GM12878 (cell line): ENCODE measurements at regions not wholly inside any gene's neighbourhood (a gene's known extent, or its start where the extent isn't known, plus 50 kb on each side); places are given as distances from the start of the nearest gene placed in this dataset.
A peak's percentile ranks its signal among the peaks of the same experiment; 100 is the strongest.

Experiments used
- ATAC-seq: fragments of 200-7000 bp; cut with Tn5 transposase; 3 replicates; pipeline ENCODE4 v1.9.1; 2020; ENCODE audit warnings: mild to moderate bottlenecking, moderate library complexity
- BruUV-seq: library from RNA; stranded (reverse); fragments of 400-500 nt; replicated peaks from 2 replicates; lab custom pipeline; 2021; lab: Mats Ljungman, UMichigan
- CTCF ChIA-PET: fragments of 300-600 bp; sonication (Branson Sonifier 250); formaldehyde crosslinking; extraction: SDS; loops from one replicate; lab custom pipeline; 2021; ENCODE audit warnings: inconsistent platforms; lab: Yijun Ruan, JAX
- POLR2A ChIA-PET: fragments of 350-600 bp; formaldehyde crosslinking; extraction: SDS; loops from one replicate; lab custom pipeline; 2021; ENCODE audit warnings: inconsistent platforms; lab: Charles Lee
- RAD21 ChIA-PET: fragments of 300-600 bp; sonication (Branson Sonifier 250); formaldehyde crosslinking; loops from one replicate; lab custom pipeline; 2023; ENCODE audit warnings: antibody characterized with exemption; ENCODE audit not compliant: unreplicated experiment; lab: Charles Lee
- SMC1A ChIA-PET: fragments of 300-600 bp; sonication (Branson Sonifier 250); formaldehyde crosslinking; loops from one replicate; lab custom pipeline; 2023; ENCODE audit not compliant: unreplicated experiment, uncharacterized antibody; lab: Charles Lee
- DNase-seq: peaks from one replicate; pipeline ENCODE4 v3.0.0-alpha.2; 2011; ENCODE audit warnings: low read depth, low spot score
- FAIRE-seq: peaks from 3 replicates; lab custom pipeline; 2011; peaks lifted over from hg19 to GRCh38; lab: Jason Lieb, UNC
- H2AFZ ChIP-seq: 2 replicates; pipeline ENCODE4 v1.6.0; 2011; ENCODE audit warnings: low read depth, low read length, control low read depth; ENCODE audit not compliant: control insufficient read depth
- H3K27ac ChIP-seq: 2 replicates; pipeline ENCODE4 v1.5.1; 2011; ENCODE audit warnings: control low read depth; ENCODE audit not compliant: control insufficient read depth, insufficient read depth
- H3K27me3 ChIP-seq, 2 experiments: replicated peaks in 1 of 2; 2 replicates each; pipeline versions ENCODE4 v1.6.0 to v1.6.1; 2011; ENCODE audit warnings: low read length in 1 of 2; ENCODE audit not compliant: control insufficient read depth in 2 of 2, insufficient read depth in 2 of 2
- H3K36me3 ChIP-seq, 2 experiments: 2 replicates each; pipeline ENCODE4 v1.5.1; 2011; ENCODE audit warnings: low read length in 1 of 2; ENCODE audit not compliant: control insufficient read depth in 2 of 2, insufficient read depth in 2 of 2
- H3K4me1 ChIP-seq: 2 replicates; pipeline ENCODE4 v1.6.1; 2011; ENCODE audit warnings: mild to moderate bottlenecking, low read length, moderate library complexity, mixed read lengths; ENCODE audit not compliant: control insufficient read depth, insufficient read depth
- H3K4me2 ChIP-seq: 2 replicates; pipeline ENCODE4 v1.6.0; 2011; ENCODE audit warnings: control low read depth; ENCODE audit not compliant: control insufficient read depth, insufficient read depth
- H3K4me3 ChIP-seq: fragments of 200-600 bp; sonication (generic); 2 replicates; pipeline ENCODE4 v1.5.1; 2016
- H3K79me2 ChIP-seq: 2 replicates; pipeline ENCODE4 v1.6.0; 2011; ENCODE audit warnings: low read length; ENCODE audit not compliant: control insufficient read depth, insufficient read depth
- H3K9ac ChIP-seq: 2 replicates; pipeline ENCODE4 v1.8.0; 2011; ENCODE audit warnings: low read length, control low read depth, mixed read lengths; ENCODE audit not compliant: control insufficient read depth, insufficient read depth
- H3K9me3 ChIP-seq: replicated peaks from 3 replicates; pipeline ENCODE4 v1.5.1; 2011; ENCODE audit warnings: mild to moderate bottlenecking, low read length; ENCODE audit not compliant: control insufficient read depth, insufficient read depth
- H4K20me1 ChIP-seq: 2 replicates; pipeline ENCODE4 v1.6.0; 2011; ENCODE audit not compliant: control insufficient read depth, insufficient read depth
- BHLHE40 ChIP-seq, 2 experiments: fragments of 450-650 bp in 1 of 2; IDR thresholded peaks; 2 replicates each; pipeline ENCODE4 v1.6.1; 2011 to 2017; ENCODE audit warnings: low read depth in 2 of 2, borderline replicate concordance in 1 of 2, improper control_type of control experiment in 1 of 2, low read length in 1 of 2, mild to moderate bottlenecking in 1 of 2
- CHD1 ChIP-seq: IDR thresholded peaks from 2 replicates; pipeline ENCODE4 v1.6.1; 2012; ENCODE audit warnings: low read depth, low read length, improper control_type of control experiment
- FOS ChIP-seq: IDR thresholded peaks from 3 replicates; pipeline ENCODE4 v1.6.1; 2011; ENCODE audit warnings: borderline replicate concordance; ENCODE audit not compliant: insufficient read length; ENCODE audit errors: extremely low read depth
- NBN ChIP-seq: fragments of 450-650 bp; IDR thresholded peaks from 2 replicates; pipeline ENCODE4 v1.6.1; 2016
- NFYB ChIP-seq: IDR thresholded peaks from 2 replicates; pipeline ENCODE4 v1.6.1; 2011; ENCODE audit warnings: low read depth, mild to moderate bottlenecking, low read length, improper control_type of control experiment, moderate library complexity; ENCODE audit not compliant: insufficient read depth
- PAX5 ChIP-seq: IDR thresholded peaks from 2 replicates; pipeline ENCODE4 v1.6.1; 2011; ENCODE audit warnings: low read depth, low read length, borderline replicate concordance
- RAD21 ChIP-seq: IDR thresholded peaks from 2 replicates; pipeline ENCODE4 v1.6.1; 2011; ENCODE audit warnings: mild to moderate bottlenecking, low read depth, low read length, moderate library complexity; ENCODE audit not compliant: insufficient read depth
- RCOR1 ChIP-seq: conservative IDR thresholded peaks from 2 replicates; pipeline ENCODE4 v1.6.1; 2012; ENCODE audit warnings: low read depth, low read length, improper control_type of control experiment
- SMAD1 ChIP-seq: fragments of 450-650 bp; IDR thresholded peaks from 2 replicates; pipeline ENCODE4 v1.6.1; 2018; ENCODE audit warnings: mild to moderate bottlenecking, low read depth; ENCODE audit not compliant: partially characterized antibody
- STAT3 ChIP-seq: IDR thresholded peaks from 2 replicates; pipeline ENCODE4 v1.6.1; 2011; ENCODE audit warnings: low read depth, low read length, improper control_type of control experiment
- WGBS: methylation state at CpG from one replicate; pipeline ENCODE4 v1.1.6; 2016; ENCODE audit warnings: low lambda C conversion rate; ENCODE audit not compliant: insufficient replicate concordance, insufficient coverage; ENCODE audit errors: missing lambda C conversion rate; 5-methylcytosine and 5-hydroxymethylcytosine counted together
- in situ Hi-C: fragments of 300-500 bp; cut with MboI; formaldehyde crosslinking; loops from 9 replicates; pipeline ENCODE4 v1.14.3; 2018; ENCODE audit warnings: mixed read lengths
- intact Hi-C: fragments of 100-400 bp; cut with micrococcal nuclease; formaldehyde crosslinking; loops from one replicate; pipeline ENCODE4 v1.14.2; 2022; ENCODE audit not compliant: unreplicated experiment

- no peak overlapping the region for H3K4me2 ChIP-seq
- no peak overlapping the region for H3K4me3 ChIP-seq
- H3K4me1 ChIP-seq = peaks cover 5% of the 10 kb centered on the region; the same call in 1 of the 2 replicates
- H3K9me3 ChIP-seq = no peaks in the 10 kb centered on the region
- no TSS peak for BruUV-seq
- H3K27ac ChIP-seq = no peak overlapping the region
- in situ Hi-C loops (no loop called here), intact Hi-C loops (no loop called here)
- no peaks in the 10 kb centered on the region for H3K36me3 ChIP-seq
- DNase-seq = no peak
- ATAC-seq = no peak
- ChIA-PET SMC1A (no interaction called here), POLR2A (no interaction called here), RAD21 (no interaction called here), CTCF (no interaction called here)
- H3K79me2 ChIP-seq = no peaks in the 10 kb centered on the region
- H3K27me3 ChIP-seq = no peaks in the 10 kb centered on the region
- no peak overlapping the region for H2AFZ ChIP-seq
- H4K20me1 ChIP-seq = no peaks in the 10 kb centered on the region
- TF ChIP-seq CHD1 (no peak), BHLHE40 (IDR thresholded peaks at IDR 0.05; ENCODE audit: borderline replicate concordance in 1 of 2, low read depth in 2 of 2, low read length in 1 of 2) (no peak), RCOR1 (no peak), RAD21 (no peak), FOS (no peak), NBN (no peak), STAT3 (no peak), SMAD1 (no peak)
- H3K9ac ChIP-seq = no peak overlapping the region
- FAIRE-seq = no peak
These were observed 63.9 kb upstream of the GRIK3 start for GRCh38 chr1:37098237-37098636.

GRCh38 chr1:37100310-37100709 lies 66.0 kb upstream of the GRIK3 start:
- Histone ChIP-seq H3K4me2 (no peak overlapping the region), H3K36me3 (no peaks in the 10 kb centered on the region), H3K9me3 (no peaks in the 10 kb centered on the region), H2AFZ (no peak overlapping the region), H3K79me2 (no peaks in the 10 kb centered on the region), H3K4me1 (no peaks in the 10 kb centered on the region), H3K27ac (no peak overlapping the region), H3K9ac (no peak overlapping the region), H4K20me1 (no peaks in the 10 kb centered on the region), H3K4me3 (no peak overlapping the region), H3K27me3 (no peaks in the 10 kb centered on the region)
- RAD21 ChIA-PET = no interaction called here
- POLR2A ChIA-PET = no interaction called here
- no peak for ATAC-seq
- WGBS = 0% methylated on average over 1 of the region's 1 CpG
- SMC1A ChIA-PET = no interaction called here
- in situ Hi-C loops (no loop called here), intact Hi-C loops (no loop called here)
- TF ChIP-seq PAX5 (no peak), NFYB (peak; percentile 40; the same call in 1 of the 2 replicates)
- CTCF ChIA-PET = no interaction called here
- no peak for FAIRE-seq
- no TSS peak for BruUV-seq
- no peak for DNase-seq
